ENCODE measurements at regions not wholly inside any gene's neighbourhood (a gene's known extent, or its start where the extent isn't known, plus 50 kb on each side); places are given as distances from the start of the nearest gene placed in this dataset.

DNA sequence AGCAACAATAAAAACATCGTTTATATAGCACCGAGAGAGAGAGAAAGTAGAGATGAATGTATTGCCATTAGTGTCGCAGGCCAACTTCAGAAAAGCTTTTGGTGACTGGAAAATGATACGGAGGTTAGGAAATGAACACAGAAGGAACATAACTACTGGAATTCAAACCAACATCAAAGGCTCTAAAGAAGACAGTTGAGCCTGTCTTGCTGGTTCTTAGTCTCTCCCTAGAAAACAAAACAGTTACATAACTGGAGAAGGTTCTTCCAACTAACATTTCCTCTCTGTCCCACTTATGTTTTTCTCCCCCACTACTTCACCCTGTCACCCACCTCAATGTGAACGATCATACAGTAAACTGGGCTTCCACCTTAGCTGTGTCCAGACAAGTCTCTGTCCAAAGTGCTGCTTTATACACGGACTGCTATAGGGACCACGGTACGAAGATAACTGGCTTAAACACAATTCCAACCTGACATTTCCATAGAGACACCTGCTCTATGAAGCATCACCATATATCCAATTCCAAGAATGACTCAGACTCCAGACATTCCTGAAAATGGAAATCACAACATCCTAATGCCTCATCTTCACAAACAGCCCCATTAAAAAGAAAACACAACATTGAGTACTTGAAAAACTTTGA, 85.2 kb upstream of the ARHGAP32 start (continued):
- TF ChIP-seq XRCC5 (optimal IDR thresholded peaks at IDR 0.05; ENCODE audit: low read length) (no peak), HBP1 (CRISPR knock-in tag; IDR thresholded peaks at IDR 0.05; ENCODE audit: low read depth) (no peak), MIER2 (CRISPR knock-in tag; IDR thresholded peaks at IDR 0.05) (peak; percentile 95), HMGXB4 (CRISPR knock-in tag; IDR thresholded peaks at IDR 0.05; ENCODE audit: borderline replicate concordance in 1 of 2, low read depth in 1 of 2) (0 out of 4 replicates have a peak, but pooled peaks of 1 of the 2 experiments have one; percentile 13), SOX5 (CRISPR knock-in tag; IDR thresholded peaks at IDR 0.05; ENCODE audit: borderline replicate concordance) (no peak), ZNF296 (CRISPR knock-in tag; conservative IDR thresholded peaks at IDR 0.05) (no peak), TBL1XR1 (IDR thresholded peaks at IDR 0.05; ENCODE audit: borderline replicate concordance, low read length, partially characterized antibody) (no peak), SRSF4 (IDR thresholded peaks at IDR 0.05; ENCODE audit: low read depth, low read length, poor library complexity, severe bottlenecking) (no peak), MTA3 (CRISPR knock-in tag; IDR thresholded peaks at IDR 0.05) (no peak), ZNF780A (CRISPR knock-in tag; IDR thresholded peaks at IDR 0.05) (no peak), ZNF770 (CRISPR knock-in tag; IDR thresholded peaks at IDR 0.05) (no peak), PCBP2 (optimal IDR thresholded peaks at IDR 0.05; ENCODE audit: low read depth, low read length, poor library complexity, severe bottlenecking) (no peak), MTF2 (CRISPR knock-in tag; IDR thresholded peaks at IDR 0.05; ENCODE audit: borderline replicate concordance) (no peak), GATAD2A (CRISPR knock-in tag; IDR thresholded peaks at IDR 0.05) (peak; percentile 23; the same call in 1 of the 2 replicates), ZSCAN25 (CRISPR knock-in tag; IDR thresholded peaks at IDR 0.05) (no peak), ZSCAN22 (CRISPR knock-in tag; IDR thresholded peaks at IDR 0.05) (no peak), ZNF773 (CRISPR knock-in tag; IDR thresholded peaks at IDR 0.05; ENCODE audit: borderline replicate concordance) (no peak)
- TF ChIP-seq, protein P1, sequence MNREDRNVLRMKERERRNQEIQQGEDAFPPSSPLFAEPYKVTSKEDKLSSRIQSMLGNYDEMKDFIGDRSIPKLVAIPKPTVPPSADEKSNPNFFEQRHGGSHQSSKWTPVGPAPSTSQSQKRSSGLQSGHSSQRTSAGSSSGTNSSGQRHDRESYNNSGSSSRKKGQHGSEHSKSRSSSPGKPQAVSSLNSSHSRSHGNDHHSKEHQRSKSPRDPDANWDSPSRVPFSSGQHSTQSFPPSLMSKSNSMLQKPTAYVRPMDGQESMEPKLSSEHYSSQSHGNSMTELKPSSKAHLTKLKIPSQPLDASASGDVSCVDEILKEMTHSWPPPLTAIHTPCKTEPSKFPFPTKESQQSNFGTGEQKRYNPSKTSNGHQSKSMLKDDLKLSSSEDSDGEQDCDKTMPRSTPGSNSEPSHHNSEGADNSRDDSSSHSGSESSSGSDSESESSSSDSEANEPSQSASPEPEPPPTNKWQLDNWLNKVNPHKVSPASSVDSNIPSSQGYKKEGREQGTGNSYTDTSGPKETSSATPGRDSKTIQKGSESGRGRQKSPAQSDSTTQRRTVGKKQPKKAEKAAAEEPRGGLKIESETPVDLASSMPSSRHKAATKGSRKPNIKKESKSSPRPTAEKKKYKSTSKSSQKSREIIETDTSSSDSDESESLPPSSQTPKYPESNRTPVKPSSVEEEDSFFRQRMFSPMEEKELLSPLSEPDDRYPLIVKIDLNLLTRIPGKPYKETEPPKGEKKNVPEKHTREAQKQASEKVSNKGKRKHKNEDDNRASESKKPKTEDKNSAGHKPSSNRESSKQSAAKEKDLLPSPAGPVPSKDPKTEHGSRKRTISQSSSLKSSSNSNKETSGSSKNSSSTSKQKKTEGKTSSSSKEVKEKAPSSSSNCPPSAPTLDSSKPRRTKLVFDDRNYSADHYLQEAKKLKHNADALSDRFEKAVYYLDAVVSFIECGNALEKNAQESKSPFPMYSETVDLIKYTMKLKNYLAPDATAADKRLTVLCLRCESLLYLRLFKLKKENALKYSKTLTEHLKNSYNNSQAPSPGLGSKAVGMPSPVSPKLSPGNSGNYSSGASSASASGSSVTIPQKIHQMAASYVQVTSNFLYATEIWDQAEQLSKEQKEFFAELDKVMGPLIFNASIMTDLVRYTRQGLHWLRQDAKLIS (CRISPR knock-in tag; IDR thresholded peaks at IDR 0.05) = no peak
- TF ChIP-seq, protein P2, sequence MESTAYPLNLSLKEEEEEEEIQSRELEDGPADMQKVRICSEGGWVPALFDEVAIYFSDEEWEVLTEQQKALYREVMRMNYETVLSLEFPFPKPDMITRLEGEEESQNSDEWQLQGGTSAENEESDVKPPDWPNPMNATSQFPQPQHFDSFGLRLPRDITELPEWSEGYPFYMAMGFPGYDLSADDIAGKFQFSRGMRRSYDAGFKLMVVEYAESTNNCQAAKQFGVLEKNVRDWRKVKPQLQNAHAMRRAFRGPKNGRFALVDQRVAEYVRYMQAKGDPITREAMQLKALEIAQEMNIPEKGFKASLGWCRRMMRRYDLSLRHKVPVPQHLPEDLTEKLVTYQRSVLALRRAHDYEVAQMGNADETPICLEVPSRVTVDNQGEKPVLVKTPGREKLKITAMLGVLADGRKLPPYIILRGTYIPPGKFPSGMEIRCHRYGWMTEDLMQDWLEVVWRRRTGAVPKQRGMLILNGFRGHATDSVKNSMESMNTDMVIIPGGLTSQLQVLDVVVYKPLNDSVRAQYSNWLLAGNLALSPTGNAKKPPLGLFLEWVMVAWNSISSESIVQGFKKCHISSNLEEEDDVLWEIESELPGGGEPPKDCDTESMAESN (CRISPR knock-in tag; conservative IDR thresholded peaks at IDR 0.05) = no peak

All from HepG2 (cell line).